Panc1 (cell line): ENCODE measurements at regions not wholly inside any gene's neighbourhood (a gene's known extent, or its start where the extent isn't known, plus 50 kb on each side); places are given as distances from the start of the nearest gene placed in this dataset.

ENCODE experiments used
- REST ChIP-seq, 2 experiments: IDR thresholded peaks; 2 replicates each; pipeline ENCODE4 v1.6.1; 2011 to 2012; ENCODE audit warnings: low read depth in 2 of 2, control low read depth in 1 of 2, low read length in 1 of 2, mild to moderate bottlenecking in 1 of 2, moderate library complexity in 1 of 2; ENCODE audit not compliant: insufficient read depth in 1 of 2
- SIN3A ChIP-seq: IDR thresholded peaks from 2 replicates; pipeline ENCODE4 v1.6.1; 2012; ENCODE audit warnings: low read depth, mild to moderate bottlenecking, low read length, moderate library complexity, borderline replicate concordance; ENCODE audit not compliant: insufficient read depth
- TCF7L2 ChIP-seq: IDR thresholded peaks from 2 replicates; pipeline ENCODE4 v1.6.1; 2011; ENCODE audit warnings: mild to moderate bottlenecking, low read depth, low read length, inconsistent platforms
- TF ChIP-seq, protein P1 (sequence below): fragments of 450-650 bp; IDR thresholded peaks from 2 replicates; pipeline ENCODE4 v1.5.1; 2017; ENCODE audit warnings: mild to moderate bottlenecking

- TF ChIP-seq, protein P1, sequence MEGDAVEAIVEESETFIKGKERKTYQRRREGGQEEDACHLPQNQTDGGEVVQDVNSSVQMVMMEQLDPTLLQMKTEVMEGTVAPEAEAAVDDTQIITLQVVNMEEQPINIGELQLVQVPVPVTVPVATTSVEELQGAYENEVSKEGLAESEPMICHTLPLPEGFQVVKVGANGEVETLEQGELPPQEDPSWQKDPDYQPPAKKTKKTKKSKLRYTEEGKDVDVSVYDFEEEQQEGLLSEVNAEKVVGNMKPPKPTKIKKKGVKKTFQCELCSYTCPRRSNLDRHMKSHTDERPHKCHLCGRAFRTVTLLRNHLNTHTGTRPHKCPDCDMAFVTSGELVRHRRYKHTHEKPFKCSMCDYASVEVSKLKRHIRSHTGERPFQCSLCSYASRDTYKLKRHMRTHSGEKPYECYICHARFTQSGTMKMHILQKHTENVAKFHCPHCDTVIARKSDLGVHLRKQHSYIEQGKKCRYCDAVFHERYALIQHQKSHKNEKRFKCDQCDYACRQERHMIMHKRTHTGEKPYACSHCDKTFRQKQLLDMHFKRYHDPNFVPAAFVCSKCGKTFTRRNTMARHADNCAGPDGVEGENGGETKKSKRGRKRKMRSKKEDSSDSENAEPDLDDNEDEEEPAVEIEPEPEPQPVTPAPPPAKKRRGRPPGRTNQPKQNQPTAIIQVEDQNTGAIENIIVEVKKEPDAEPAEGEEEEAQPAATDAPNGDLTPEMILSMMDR = no peak
- no peak for TF ChIP-seq REST (IDR thresholded peaks at IDR 0.05; ENCODE audit: insufficient read depth in 1 of 2, low read depth in 2 of 2, low read length in 1 of 2)
- no peak for TF ChIP-seq TCF7L2
- TF ChIP-seq SIN3A = no peak
Measured at GRCh38 chr9:107118863-107119624, 164.0 kb upstream of the RAD23B start.
